ENCODE measurements at regions not wholly inside any gene's neighbourhood (a gene's known extent, or its start where the extent isn't known, plus 50 kb on each side); places are given as distances from the start of the nearest gene placed in this dataset.

DNA sequence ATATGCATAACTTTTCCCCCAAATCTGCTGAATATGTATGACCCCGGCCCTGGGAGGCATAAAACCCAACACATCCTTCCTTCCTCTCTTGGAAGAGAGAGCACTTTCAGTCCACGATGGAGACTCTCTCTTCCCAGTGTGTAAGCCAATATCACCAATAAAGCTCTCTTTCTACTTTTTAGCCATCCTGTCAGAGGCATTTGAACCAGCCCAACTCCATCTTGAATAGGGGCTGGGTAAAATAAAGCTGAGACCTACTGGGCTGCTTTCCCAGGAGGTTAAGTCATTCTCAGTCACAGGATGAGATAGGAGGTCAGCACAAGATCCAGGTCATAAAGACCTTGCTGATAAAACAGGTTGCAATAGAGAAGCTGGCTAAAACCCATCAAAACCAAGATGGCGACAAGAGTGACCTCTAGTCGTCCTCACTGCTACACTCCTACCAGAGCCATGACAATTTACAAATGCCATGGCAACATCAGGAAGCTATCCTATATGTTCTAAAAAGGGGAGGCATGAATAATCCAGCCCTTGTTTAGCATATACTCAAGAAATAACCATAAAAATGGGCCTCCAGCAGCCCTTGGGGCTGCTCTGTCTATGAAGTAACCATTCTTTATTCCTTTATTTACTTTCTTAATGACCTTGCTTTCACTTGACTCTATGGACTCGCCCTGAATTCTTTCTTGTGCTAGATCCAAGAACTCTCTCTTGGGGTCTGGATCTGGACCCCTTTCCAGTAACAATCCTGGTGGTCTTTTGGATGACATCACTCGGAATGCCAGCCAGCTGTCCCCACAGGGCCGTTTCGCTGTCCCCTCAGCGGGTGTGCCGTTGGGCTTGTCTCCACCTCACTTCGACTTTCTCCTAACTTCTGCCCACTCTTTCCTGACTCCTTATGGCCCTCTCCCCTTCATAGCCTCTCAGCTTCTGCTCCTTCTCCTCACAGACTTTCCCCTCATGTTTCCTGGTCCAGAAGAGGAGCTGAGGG is 53.4 kb upstream of the NKD1 start (continued):
- TF ChIP-seq PRDM1 (tag by site-specific recombination; IDR thresholded peaks at IDR 0.05) (no peak), ZNF747 (tag by site-specific recombination; IDR thresholded peaks at IDR 0.05) (no peak), SP2 (tag by site-specific recombination; IDR thresholded peaks at IDR 0.05) (no peak), BCL11A (tag by site-specific recombination; IDR thresholded peaks at IDR 0.05; ENCODE audit: low read depth) (no peak)

DNA sequence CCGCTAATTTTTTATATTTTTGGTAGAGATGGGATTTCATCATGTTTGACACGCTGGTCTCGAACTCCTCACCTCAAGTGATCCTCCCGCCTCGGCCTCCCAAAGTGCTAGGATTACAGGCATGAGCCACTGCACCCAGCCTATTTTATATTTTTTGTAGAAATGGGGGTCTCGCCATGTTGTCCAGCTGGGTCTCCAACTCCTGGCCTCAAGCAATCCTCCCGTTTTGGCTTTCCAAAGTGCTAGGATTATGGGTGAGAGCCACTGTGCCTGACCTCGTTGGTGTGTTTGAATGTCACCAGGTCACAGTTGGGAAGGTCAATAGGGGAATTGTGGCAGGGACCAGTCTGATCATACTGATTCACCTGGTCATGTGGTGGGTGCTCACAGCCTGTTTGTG is 56.7 kb upstream of the NKD1 start:
- CTCF ChIA-PET: no interaction called here
- H3K36me3 ChIP-seq (ENCODE audit: control insufficient read depth in 2 of 2, insufficient read depth in 1 of 2, low read length in 2 of 2): no peaks in the 10 kb centered on the region
- H3K4me1 ChIP-seq (ENCODE audit: control insufficient read depth, insufficient read depth, low read length): no peaks in the 10 kb centered on the region
- H3K9me3 ChIP-seq (ENCODE audit: control insufficient read depth, insufficient read depth, low read depth, low read length): no peaks in the 10 kb centered on the region
- no peak overlapping the region for H3K4me3 ChIP-seq (ENCODE audit: low read depth, low read length)
- POLR2A ChIA-PET: no interaction called here
- no peak overlapping the region for H3K27ac ChIP-seq (ENCODE audit: extremely low read depth, low read depth, low read length)
- TF ChIP-seq GLI4 (tag by site-specific recombination; IDR thresholded peaks at IDR 0.05): no peak
- no peak for TF ChIP-seq ZNF391 (tag by site-specific recombination; IDR thresholded peaks at IDR 0.05; ENCODE audit: borderline replicate concordance, low read depth)
- TF ChIP-seq ZNF24 (tag by site-specific recombination; IDR thresholded peaks at IDR 0.05): no peak
- TF ChIP-seq ZNF701 (tag by site-specific recombination; IDR thresholded peaks at IDR 0.05): no peak
- TF ChIP-seq ZNF580 (tag by site-specific recombination; IDR thresholded peaks at IDR 0.05): no peak
- no peak for TF ChIP-seq KLF7 (tag by site-specific recombination; IDR thresholded peaks at IDR 0.05; ENCODE audit: borderline replicate concordance)
- TF ChIP-seq ZNF660 (tag by site-specific recombination; IDR thresholded peaks at IDR 0.05): no peak
- TF ChIP-seq ZNF433 (tag by site-specific recombination; IDR thresholded peaks at IDR 0.05; ENCODE audit: low read depth): no peak
- TF ChIP-seq, protein P1, sequence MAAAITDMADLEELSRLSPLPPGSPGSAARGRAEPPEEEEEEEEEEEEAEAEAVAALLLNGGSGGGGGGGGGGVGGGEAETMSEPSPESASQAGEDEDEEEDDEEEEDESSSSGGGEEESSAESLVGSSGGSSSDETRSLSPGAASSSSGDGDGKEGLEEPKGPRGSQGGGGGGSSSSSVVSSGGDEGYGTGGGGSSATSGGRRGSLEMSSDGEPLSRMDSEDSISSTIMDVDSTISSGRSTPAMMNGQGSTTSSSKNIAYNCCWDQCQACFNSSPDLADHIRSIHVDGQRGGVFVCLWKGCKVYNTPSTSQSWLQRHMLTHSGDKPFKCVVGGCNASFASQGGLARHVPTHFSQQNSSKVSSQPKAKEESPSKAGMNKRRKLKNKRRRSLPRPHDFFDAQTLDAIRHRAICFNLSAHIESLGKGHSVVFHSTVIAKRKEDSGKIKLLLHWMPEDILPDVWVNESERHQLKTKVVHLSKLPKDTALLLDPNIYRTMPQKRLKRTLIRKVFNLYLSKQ (tag by site-specific recombination; IDR thresholded peaks at IDR 0.05; ENCODE audit: borderline replicate concordance): no peak
- TF ChIP-seq ZBTB26 (tag by site-specific recombination; optimal IDR thresholded peaks at IDR 0.05): no peak
- TF ChIP-seq ZFP69B (tag by site-specific recombination; IDR thresholded peaks at IDR 0.05): no peak
- TF ChIP-seq ZBTB8A (tag by site-specific recombination; IDR thresholded peaks at IDR 0.05): no peak
- TF ChIP-seq ZNF221 (tag by site-specific recombination; IDR thresholded peaks at IDR 0.05; ENCODE audit: borderline replicate concordance): no peak
- TF ChIP-seq ZEB2 (tag by site-specific recombination; IDR thresholded peaks at IDR 0.05): no peak
- no peak for TF ChIP-seq ZNF843 (tag by site-specific recombination; IDR thresholded peaks at IDR 0.05)
- TF ChIP-seq ZBTB44 (tag by site-specific recombination; IDR thresholded peaks at IDR 0.05): no peak
- TF ChIP-seq MEIS1 (CRISPR knock-in tag; IDR thresholded peaks at IDR 0.05; ENCODE audit: borderline replicate concordance): no peak
- no peak for TF ChIP-seq ZNF514 (tag by site-specific recombination; IDR thresholded peaks at IDR 0.05)
- TF ChIP-seq, protein P2, sequence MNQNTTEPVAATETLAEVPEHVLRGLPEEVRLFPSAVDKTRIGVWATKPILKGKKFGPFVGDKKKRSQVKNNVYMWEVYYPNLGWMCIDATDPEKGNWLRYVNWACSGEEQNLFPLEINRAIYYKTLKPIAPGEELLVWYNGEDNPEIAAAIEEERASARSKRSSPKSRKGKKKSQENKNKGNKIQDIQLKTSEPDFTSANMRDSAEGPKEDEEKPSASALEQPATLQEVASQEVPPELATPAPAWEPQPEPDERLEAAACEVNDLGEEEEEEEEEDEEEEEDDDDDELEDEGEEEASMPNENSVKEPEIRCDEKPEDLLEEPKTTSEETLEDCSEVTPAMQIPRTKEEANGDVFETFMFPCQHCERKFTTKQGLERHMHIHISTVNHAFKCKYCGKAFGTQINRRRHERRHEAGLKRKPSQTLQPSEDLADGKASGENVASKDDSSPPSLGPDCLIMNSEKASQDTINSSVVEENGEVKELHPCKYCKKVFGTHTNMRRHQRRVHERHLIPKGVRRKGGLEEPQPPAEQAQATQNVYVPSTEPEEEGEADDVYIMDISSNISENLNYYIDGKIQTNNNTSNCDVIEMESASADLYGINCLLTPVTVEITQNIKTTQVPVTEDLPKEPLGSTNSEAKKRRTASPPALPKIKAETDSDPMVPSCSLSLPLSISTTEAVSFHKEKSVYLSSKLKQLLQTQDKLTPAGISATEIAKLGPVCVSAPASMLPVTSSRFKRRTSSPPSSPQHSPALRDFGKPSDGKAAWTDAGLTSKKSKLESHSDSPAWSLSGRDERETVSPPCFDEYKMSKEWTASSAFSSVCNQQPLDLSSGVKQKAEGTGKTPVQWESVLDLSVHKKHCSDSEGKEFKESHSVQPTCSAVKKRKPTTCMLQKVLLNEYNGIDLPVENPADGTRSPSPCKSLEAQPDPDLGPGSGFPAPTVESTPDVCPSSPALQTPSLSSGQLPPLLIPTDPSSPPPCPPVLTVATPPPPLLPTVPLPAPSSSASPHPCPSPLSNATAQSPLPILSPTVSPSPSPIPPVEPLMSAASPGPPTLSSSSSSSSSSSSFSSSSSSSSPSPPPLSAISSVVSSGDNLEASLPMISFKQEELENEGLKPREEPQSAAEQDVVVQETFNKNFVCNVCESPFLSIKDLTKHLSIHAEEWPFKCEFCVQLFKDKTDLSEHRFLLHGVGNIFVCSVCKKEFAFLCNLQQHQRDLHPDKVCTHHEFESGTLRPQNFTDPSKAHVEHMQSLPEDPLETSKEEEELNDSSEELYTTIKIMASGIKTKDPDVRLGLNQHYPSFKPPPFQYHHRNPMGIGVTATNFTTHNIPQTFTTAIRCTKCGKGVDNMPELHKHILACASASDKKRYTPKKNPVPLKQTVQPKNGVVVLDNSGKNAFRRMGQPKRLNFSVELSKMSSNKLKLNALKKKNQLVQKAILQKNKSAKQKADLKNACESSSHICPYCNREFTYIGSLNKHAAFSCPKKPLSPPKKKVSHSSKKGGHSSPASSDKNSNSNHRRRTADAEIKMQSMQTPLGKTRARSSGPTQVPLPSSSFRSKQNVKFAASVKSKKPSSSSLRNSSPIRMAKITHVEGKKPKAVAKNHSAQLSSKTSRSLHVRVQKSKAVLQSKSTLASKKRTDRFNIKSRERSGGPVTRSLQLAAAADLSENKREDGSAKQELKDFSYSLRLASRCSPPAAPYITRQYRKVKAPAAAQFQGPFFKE (tag by site-specific recombination; IDR thresholded peaks at IDR 0.05; ENCODE audit: borderline replicate concordance): no peak
- TF ChIP-seq ZFP41 (tag by site-specific recombination; IDR thresholded peaks at IDR 0.05; ENCODE audit: borderline replicate concordance): no peak

Data from HEK293 (cell line).